ENCODE measurements at regions not wholly inside any gene's neighbourhood (a gene's known extent, or its start where the extent isn't known, plus 50 kb on each side); places are given as distances from the start of the nearest gene placed in this dataset.

- Histone ChIP-seq H3K4me2 (ENCODE audit: low read length) (no peak overlapping the region), H3F3A (ENCODE audit: insufficient read depth, low read length, poor library complexity, severe bottlenecking) (no peaks in the 10 kb centered on the region), H3K27me3 (ENCODE audit: insufficient read depth, low read depth, low read length) (no peaks in the 10 kb centered on the region), H4K20me1 (ENCODE audit: insufficient read depth) (no peaks in the 10 kb centered on the region), H3K36me3 (ENCODE audit: insufficient read depth, low read length) (no peaks in the 10 kb centered on the region), H3K79me2 (replicated peaks; ENCODE audit: insufficient read depth, low read length) (no peaks in the 10 kb centered on the region), H2AFZ (ENCODE audit: low read depth, low read length) (no peak overlapping the region), H3K27ac (ENCODE audit: low read length) (no peak overlapping the region), H3K4me3 (ENCODE audit: low read length) (no peak overlapping the region), H3K9me2 (ENCODE audit: insufficient read depth, low read length) (no peaks in the 10 kb centered on the region), H3K9me3 (ENCODE audit: low read length) (no peaks in the 10 kb centered on the region), H3K9ac (ENCODE audit: low read length) (no peak overlapping the region)
- TF ChIP-seq MXI1 (conservative IDR thresholded peaks at IDR 0.05; ENCODE audit: poor library complexity, severe bottlenecking) (no peak), EZH2 (IDR thresholded peaks at IDR 0.05; ENCODE audit: borderline replicate concordance, insufficient read depth, low read length, poor library complexity, severe bottlenecking) (no peak), EP300 (conservative IDR thresholded peaks at IDR 0.05; ENCODE audit: poor library complexity, severe bottlenecking) (no peak), RAD21 (conservative IDR thresholded peaks at IDR 0.05) (no peak), POLR2AphosphoS5 (IDR thresholded peaks at IDR 0.05) (no peak), TAF1 (IDR thresholded peaks at IDR 0.05; ENCODE audit: low read depth) (no peak), CTCF (IDR thresholded peaks at IDR 0.05; ENCODE audit: poor library complexity, severe bottlenecking) (no peak), SMC3 (conservative IDR thresholded peaks at IDR 0.05; ENCODE audit: poor library complexity) (no peak)
- TF ChIP-seq, protein P1, sequence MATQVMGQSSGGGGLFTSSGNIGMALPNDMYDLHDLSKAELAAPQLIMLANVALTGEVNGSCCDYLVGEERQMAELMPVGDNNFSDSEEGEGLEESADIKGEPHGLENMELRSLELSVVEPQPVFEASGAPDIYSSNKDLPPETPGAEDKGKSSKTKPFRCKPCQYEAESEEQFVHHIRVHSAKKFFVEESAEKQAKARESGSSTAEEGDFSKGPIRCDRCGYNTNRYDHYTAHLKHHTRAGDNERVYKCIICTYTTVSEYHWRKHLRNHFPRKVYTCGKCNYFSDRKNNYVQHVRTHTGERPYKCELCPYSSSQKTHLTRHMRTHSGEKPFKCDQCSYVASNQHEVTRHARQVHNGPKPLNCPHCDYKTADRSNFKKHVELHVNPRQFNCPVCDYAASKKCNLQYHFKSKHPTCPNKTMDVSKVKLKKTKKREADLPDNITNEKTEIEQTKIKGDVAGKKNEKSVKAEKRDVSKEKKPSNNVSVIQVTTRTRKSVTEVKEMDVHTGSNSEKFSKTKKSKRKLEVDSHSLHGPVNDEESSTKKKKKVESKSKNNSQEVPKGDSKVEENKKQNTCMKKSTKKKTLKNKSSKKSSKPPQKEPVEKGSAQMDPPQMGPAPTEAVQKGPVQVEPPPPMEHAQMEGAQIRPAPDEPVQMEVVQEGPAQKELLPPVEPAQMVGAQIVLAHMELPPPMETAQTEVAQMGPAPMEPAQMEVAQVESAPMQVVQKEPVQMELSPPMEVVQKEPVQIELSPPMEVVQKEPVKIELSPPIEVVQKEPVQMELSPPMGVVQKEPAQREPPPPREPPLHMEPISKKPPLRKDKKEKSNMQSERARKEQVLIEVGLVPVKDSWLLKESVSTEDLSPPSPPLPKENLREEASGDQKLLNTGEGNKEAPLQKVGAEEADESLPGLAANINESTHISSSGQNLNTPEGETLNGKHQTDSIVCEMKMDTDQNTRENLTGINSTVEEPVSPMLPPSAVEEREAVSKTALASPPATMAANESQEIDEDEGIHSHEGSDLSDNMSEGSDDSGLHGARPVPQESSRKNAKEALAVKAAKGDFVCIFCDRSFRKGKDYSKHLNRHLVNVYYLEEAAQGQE (IDR thresholded peaks at IDR 0.05; ENCODE audit: borderline replicate concordance), result no peak
These were observed 344.2 kb upstream of the RGS6 start for GRCh38 chr14:71588028-71588427.

GRCh38 chr14:71588576-71589215 is 343.5 kb upstream of the RGS6 start:
- H3K36me3 ChIP-seq (ENCODE audit: insufficient read depth, low read length), result no peaks in the 10 kb centered on the region
- H3K27ac ChIP-seq (ENCODE audit: low read length), result no peak overlapping the region
- no peaks in the 10 kb centered on the region for H4K20me1 ChIP-seq (ENCODE audit: insufficient read depth)
- no peak overlapping the region for H3K4me2 ChIP-seq (ENCODE audit: low read length)
- TF ChIP-seq EP300 (conservative IDR thresholded peaks at IDR 0.05; ENCODE audit: poor library complexity, severe bottlenecking), result no peak
- TF ChIP-seq EZH2 (IDR thresholded peaks at IDR 0.05; ENCODE audit: borderline replicate concordance, insufficient read depth, low read length, poor library complexity, severe bottlenecking), result no peak
- TF ChIP-seq SMC3 (conservative IDR thresholded peaks at IDR 0.05; ENCODE audit: poor library complexity), result no peak
- no peak for TF ChIP-seq MXI1 (conservative IDR thresholded peaks at IDR 0.05; ENCODE audit: poor library complexity, severe bottlenecking)
- no peak for TF ChIP-seq POLR2AphosphoS5 (IDR thresholded peaks at IDR 0.05)
- TF ChIP-seq, protein P1 (IDR thresholded peaks at IDR 0.05; ENCODE audit: borderline replicate concordance), result no peak
- TF ChIP-seq TAF1 (IDR thresholded peaks at IDR 0.05; ENCODE audit: low read depth), result no peak
- TF ChIP-seq CTCF (IDR thresholded peaks at IDR 0.05; ENCODE audit: poor library complexity, severe bottlenecking), result no peak
- TF ChIP-seq RAD21 (conservative IDR thresholded peaks at IDR 0.05), result no peak
- H3K9me3 ChIP-seq (ENCODE audit: low read length), result no peaks in the 10 kb centered on the region
- H2AFZ ChIP-seq (ENCODE audit: low read depth, low read length), result no peak overlapping the region
- no peaks in the 10 kb centered on the region for H3K9me2 ChIP-seq (ENCODE audit: insufficient read depth, low read length)
- H3K27me3 ChIP-seq (ENCODE audit: insufficient read depth, low read depth, low read length), result no peaks in the 10 kb centered on the region
- H3K79me2 ChIP-seq (replicated peaks; ENCODE audit: insufficient read depth, low read length), result no peaks in the 10 kb centered on the region
- no peak overlapping the region for H3K4me3 ChIP-seq (ENCODE audit: low read length)
- no peak overlapping the region for H3K9ac ChIP-seq (ENCODE audit: low read length)
- H3F3A ChIP-seq (ENCODE audit: insufficient read depth, low read length, poor library complexity, severe bottlenecking), result no peaks in the 10 kb centered on the region
